Endodermal cell (in vitro differentiated cells): ENCODE measurements at regions not wholly inside any gene's neighbourhood (a gene's known extent, or its start where the extent isn't known, plus 50 kb on each side); places are given as distances from the start of the nearest gene placed in this dataset.

Source experiments
- DNase-seq: peaks from one replicate; pipeline ENCODE4 v3.0.0-alpha.2; 2017
- H3K27ac ChIP-seq: 2 replicates; pipeline ENCODE4 v1.5.1; 2013; ENCODE audit warnings: mild to moderate bottlenecking, low read depth, low read length, moderate library complexity
- H3K27me3 ChIP-seq: 2 replicates; pipeline ENCODE4 v1.6.1; 2013; ENCODE audit warnings: mild to moderate bottlenecking, low read length, moderate library complexity; ENCODE audit not compliant: insufficient read depth, control insufficient read depth, poor library complexity, severe bottlenecking
- H3K36me3 ChIP-seq: 2 replicates; pipeline ENCODE4 v1.7.0; 2013; ENCODE audit warnings: mild to moderate bottlenecking, low read length, moderate library complexity; ENCODE audit not compliant: control insufficient read depth, insufficient read depth
- H3K4me1 ChIP-seq: one replicate; pipeline ENCODE4 v1.7.0; 2013; ENCODE audit warnings: low read length; ENCODE audit not compliant: control insufficient read depth, insufficient read depth
- H3K4me3 ChIP-seq: 2 replicates; pipeline ENCODE4 v1.5.1; 2013; ENCODE audit warnings: mild to moderate bottlenecking, low read length, moderate library complexity
- H3K9ac ChIP-seq: 2 replicates; pipeline ENCODE4 v1.6.1; 2013; ENCODE audit warnings: mild to moderate bottlenecking, low read length, moderate library complexity; ENCODE audit not compliant: poor library complexity, severe bottlenecking; ENCODE audit errors: extremely low read depth
- H3K9me3 ChIP-seq: 2 replicates; pipeline ENCODE4 v1.6.1; 2013; ENCODE audit warnings: mild to moderate bottlenecking, low read length, moderate library complexity; ENCODE audit not compliant: control insufficient read depth
- H3K27ac Mint-ChIP-seq: 2 replicates; pipeline ENCODE4 v1.8.0; 2020; ENCODE audit warnings: mixed read lengths
- H3K27me3 Mint-ChIP-seq: 2 replicates; pipeline ENCODE4 v1.8.0; 2021; ENCODE audit warnings: mild to moderate bottlenecking, mixed read lengths; ENCODE audit not compliant: insufficient read depth
- H3K36me3 Mint-ChIP-seq: 2 replicates; pipeline ENCODE4 v1.8.0; 2020; ENCODE audit warnings: low read depth, mixed read lengths
- H3K4me1 Mint-ChIP-seq: 2 replicates; pipeline ENCODE4 v1.8.0; 2020; ENCODE audit warnings: mixed read lengths
- H3K4me3 Mint-ChIP-seq: 2 replicates; pipeline ENCODE4 v1.8.0; 2020; ENCODE audit warnings: mild to moderate bottlenecking, moderate library complexity, mixed read lengths
- H3K9me3 Mint-ChIP-seq: 2 replicates; pipeline ENCODE4 v1.8.0; 2020; ENCODE audit warnings: mild to moderate bottlenecking, mixed read lengths
- WGBS, 2 experiments: methylation state at CpG; one replicate each; pipeline versions ENCODE4 v1.1.5 to v1.1.7; 2013; ENCODE audit warnings: missing lambda C conversion rate in 2 of 2, mixed read lengths in 1 of 2; ENCODE audit not compliant: insufficient coverage in 1 of 2, insufficient read length in 1 of 2; 5-methylcytosine and 5-hydroxymethylcytosine counted together
- TF ChIP-seq, protein P1 (sequence below): fragments of 200-600 bp; sonication (generic); conservative IDR thresholded peaks from 2 replicates; pipeline ENCODE4 v1.5.0; 2021; ENCODE audit warnings: antibody characterized with exemption, mild to moderate bottlenecking

GRCh38 chr7:153190986-153191385 lies 431.4 kb downstream of the ACTR3B start:
- Histone ChIP-seq H3K4me1 (no peaks in the 10 kb centered on the region), H3K9me3 (no peaks in the 10 kb centered on the region), H3K27me3 (no peaks in the 10 kb centered on the region), H3K27ac (no peak overlapping the region), H3K9ac (no peak overlapping the region), H3K4me3 (no peak overlapping the region), H3K36me3 (no peaks in the 10 kb centered on the region)
- TF ChIP-seq, protein P1, sequence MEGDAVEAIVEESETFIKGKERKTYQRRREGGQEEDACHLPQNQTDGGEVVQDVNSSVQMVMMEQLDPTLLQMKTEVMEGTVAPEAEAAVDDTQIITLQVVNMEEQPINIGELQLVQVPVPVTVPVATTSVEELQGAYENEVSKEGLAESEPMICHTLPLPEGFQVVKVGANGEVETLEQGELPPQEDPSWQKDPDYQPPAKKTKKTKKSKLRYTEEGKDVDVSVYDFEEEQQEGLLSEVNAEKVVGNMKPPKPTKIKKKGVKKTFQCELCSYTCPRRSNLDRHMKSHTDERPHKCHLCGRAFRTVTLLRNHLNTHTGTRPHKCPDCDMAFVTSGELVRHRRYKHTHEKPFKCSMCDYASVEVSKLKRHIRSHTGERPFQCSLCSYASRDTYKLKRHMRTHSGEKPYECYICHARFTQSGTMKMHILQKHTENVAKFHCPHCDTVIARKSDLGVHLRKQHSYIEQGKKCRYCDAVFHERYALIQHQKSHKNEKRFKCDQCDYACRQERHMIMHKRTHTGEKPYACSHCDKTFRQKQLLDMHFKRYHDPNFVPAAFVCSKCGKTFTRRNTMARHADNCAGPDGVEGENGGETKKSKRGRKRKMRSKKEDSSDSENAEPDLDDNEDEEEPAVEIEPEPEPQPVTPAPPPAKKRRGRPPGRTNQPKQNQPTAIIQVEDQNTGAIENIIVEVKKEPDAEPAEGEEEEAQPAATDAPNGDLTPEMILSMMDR, result no peak
- H3K27me3 Mint-ChIP-seq, result no peaks in the 10 kb centered on the region
- no peaks in the 10 kb centered on the region for H3K4me1 Mint-ChIP-seq
- peaks cover 4% of the 10 kb centered on the region for H3K9me3 Mint-ChIP-seq
- DNase-seq, result no peak
- H3K4me3 Mint-ChIP-seq, result no peak overlapping the region
- no peaks in the 10 kb centered on the region for H3K36me3 Mint-ChIP-seq
- no peak overlapping the region for H3K27ac Mint-ChIP-seq
- 84 to 87% methylated on average over 4 of the region's 4 CpGs for WGBS, 2 experiments

DNA sequence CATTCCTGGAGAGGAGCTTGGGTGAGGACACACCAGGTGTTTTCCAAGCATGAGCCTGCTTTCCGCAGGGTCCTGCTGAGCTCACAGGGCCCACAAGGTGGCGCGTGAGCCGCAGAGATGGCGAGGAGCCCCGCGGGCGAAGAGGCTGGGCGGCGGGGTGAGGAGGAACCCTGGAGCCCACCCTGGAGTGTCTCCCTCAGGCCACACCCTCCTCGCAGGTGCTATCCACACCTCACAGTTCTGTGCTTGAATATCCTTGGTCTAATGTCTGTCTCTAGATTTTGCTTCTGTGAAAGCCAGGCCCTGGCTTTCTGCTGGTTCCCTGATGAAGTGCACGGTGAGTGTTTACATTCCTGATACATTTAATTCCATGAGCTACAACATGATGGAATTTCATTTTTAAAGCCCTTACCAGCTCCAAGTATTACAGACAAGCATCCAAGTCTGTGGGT lies 433.6 kb downstream of the ACTR3B start:
- Mint-ChIP-seq H3K4me3 (no peak overlapping the region), H3K9me3 (peaks cover 15% of the 10 kb centered on the region), H3K4me1 (no peaks in the 10 kb centered on the region), H3K36me3 (no peaks in the 10 kb centered on the region), H3K27ac (no peak overlapping the region), H3K27me3 (no peaks in the 10 kb centered on the region)
- 16 to 18% methylated on average over 12 of the region's 12 CpGs for WGBS, 2 experiments
- H3K27ac ChIP-seq, result no peak overlapping the region
- peaks cover 9% of the 10 kb centered on the region for H3K9me3 ChIP-seq
- no peak overlapping the region for H3K4me3 ChIP-seq
- peak; percentile 91 for DNase-seq
- no peak overlapping the region for H3K9ac ChIP-seq
- TF ChIP-seq, protein P1, result peak; percentile 87
- no peaks in the 10 kb centered on the region for H3K36me3 ChIP-seq
- no peaks in the 10 kb centered on the region for H3K27me3 ChIP-seq
- no peaks in the 10 kb centered on the region for H3K4me1 ChIP-seq

GRCh38 chr7:153217032-153217431 lies 457.5 kb downstream of the ACTR3B start:
- no peak overlapping the region for H3K27ac Mint-ChIP-seq
- Histone ChIP-seq H3K27ac (no peak overlapping the region), H3K27me3 (no peaks in the 10 kb centered on the region), H3K9ac (no peak overlapping the region), H3K36me3 (no peaks in the 10 kb centered on the region), H3K4me3 (no peak overlapping the region), H3K4me1 (no peaks in the 10 kb centered on the region), H3K9me3 (peaks cover 72% of the 10 kb centered on the region)
- peaks cover 90% of the 10 kb centered on the region for H3K9me3 Mint-ChIP-seq
- H3K4me3 Mint-ChIP-seq, result no peak overlapping the region
- no peak for DNase-seq
- H3K4me1 Mint-ChIP-seq, result no peaks in the 10 kb centered on the region
- H3K27me3 Mint-ChIP-seq, result no peaks in the 10 kb centered on the region
- 84 to 95% methylated on average over 3 to 8 of the region's 8 CpGs for WGBS, 2 experiments
- no peaks in the 10 kb centered on the region for H3K36me3 Mint-ChIP-seq
- TF ChIP-seq, protein P1, result no peak
